ENCODE measurements at regions not wholly inside any gene's neighbourhood (a gene's known extent, or its start where the extent isn't known, plus 50 kb on each side); places are given as distances from the start of the nearest gene placed in this dataset.

DNA sequence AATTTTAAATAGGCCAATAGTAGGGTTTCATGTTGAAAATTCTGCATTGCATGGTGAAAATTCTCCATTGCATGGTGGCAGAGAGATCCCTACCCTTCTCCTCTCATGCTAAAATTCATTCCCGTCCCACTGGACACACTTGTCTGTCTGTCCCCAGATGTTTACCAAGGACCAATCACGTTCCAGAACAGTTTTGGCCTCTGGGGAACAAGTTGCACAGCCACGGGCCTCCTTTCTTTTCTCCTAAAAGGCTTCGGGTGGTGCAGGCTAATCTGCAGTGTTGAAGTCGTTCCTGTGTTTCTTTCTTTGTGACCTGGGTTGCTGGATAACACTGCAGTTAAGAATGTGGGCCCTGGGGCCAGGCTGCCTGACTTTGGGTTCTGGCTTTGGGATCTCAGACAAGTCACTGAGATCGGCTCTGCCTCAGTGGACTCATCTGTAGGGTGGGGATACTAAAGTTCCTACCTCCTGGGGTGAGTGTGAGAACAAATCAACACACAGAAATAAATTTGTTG is 113.1 kb upstream of the FAM204A start:
- Histone ChIP-seq H3K27ac (no peak overlapping the region), H3K4me3 (no peak overlapping the region), H3K27me3 (ENCODE audit: insufficient read depth in 3 of 3, low read length in 2 of 3) (peaks cover 0 to 12% (median 2%) of the 10 kb centered on the region in 3 donors), H3K36me3 (ENCODE audit: insufficient read depth in 1 of 2, low read depth in 1 of 2) (no peaks in the 10 kb centered on the region), H3K9me3 (no peaks in the 10 kb centered on the region), H3K4me1 (no peaks in the 10 kb centered on the region)
- 39 to 54% (median 43%) methylated on average over 6 of the region's 6 CpGs for WGBS, 3 donors
- ATAC-seq (no peak), DNase-seq (no peak)
- intact Hi-C loops (cut with DNase I) = loop anchor here in 1 of 2 donors (5.0 kb wide), 1 partner anchor 958 kb away; no protein-coding TSS in a partner anchor
- TF ChIP-seq CTCF (IDR thresholded peaks at IDR 0.05) = no peak

GRCh38 chr10:118454211-118454610 is 112.1 kb upstream of the FAM204A start:
- no peak overlapping the region for H3K27ac ChIP-seq
- ATAC-seq (no peak), DNase-seq (no peak)
- H3K27me3 ChIP-seq (ENCODE audit: insufficient read depth in 3 of 3, low read length in 2 of 3) = peaks cover 0 to 12% (median 2%) of the 10 kb centered on the region in 3 donors
- 40 to 43% (median 41%) methylated on average over 2 of the region's 2 CpGs for WGBS, 3 donors
- no peak overlapping the region for H3K4me3 ChIP-seq
- no peaks in the 10 kb centered on the region for H3K4me1 ChIP-seq
- no peak for TF ChIP-seq CTCF (IDR thresholded peaks at IDR 0.05)
- no peaks in the 10 kb centered on the region for H3K9me3 ChIP-seq
- no peaks in the 10 kb centered on the region for H3K36me3 ChIP-seq (ENCODE audit: insufficient read depth in 1 of 2, low read depth in 1 of 2)
- intact Hi-C loops (cut with DNase I) = no loop called here

- Histone ChIP-seq H3K9me3 (no peaks in the 10 kb centered on the region), H3K4me1 (no peaks in the 10 kb centered on the region), H3K36me3 (ENCODE audit: insufficient read depth in 1 of 2, low read depth in 1 of 2) (no peaks in the 10 kb centered on the region), H3K27me3 (ENCODE audit: insufficient read depth in 3 of 3, low read length in 2 of 3) (peaks cover 0 to 16% (median 2%) of the 10 kb centered on the region in 3 donors), H3K4me3 (no peak overlapping the region), H3K27ac (no peak overlapping the region)
- TF ChIP-seq CTCF (IDR thresholded peaks at IDR 0.05) = no peak
- ATAC-seq (no peak), DNase-seq (no peak)
- intact Hi-C loops (cut with DNase I) = no loop called here
Measured at GRCh38 chr10:118452098-118452497, 110.0 kb upstream of the FAM204A start.

GRCh38 chr10:118449521-118449920 is 107.4 kb upstream of the FAM204A start:
- Histone ChIP-seq H3K4me1 (no peaks in the 10 kb centered on the region), H3K27ac (no peak overlapping the region), H3K9me3 (no peaks in the 10 kb centered on the region), H3K27me3 (ENCODE audit: insufficient read depth in 3 of 3, low read length in 2 of 3) (peaks cover 0 to 26% (median 2%) of the 10 kb centered on the region in 3 donors), H3K36me3 (ENCODE audit: insufficient read depth in 1 of 2, low read depth in 1 of 2) (no peaks in the 10 kb centered on the region), H3K4me3 (no peak overlapping the region)
- TF ChIP-seq CTCF (IDR thresholded peaks at IDR 0.05) = no peak
- intact Hi-C loops (cut with DNase I) = no loop called here
- 62 to 70% (median 62%) methylated on average over 9 of the region's 9 CpGs for WGBS, 3 donors
- DNase-seq = no peak
- no peak for ATAC-seq

DNA sequence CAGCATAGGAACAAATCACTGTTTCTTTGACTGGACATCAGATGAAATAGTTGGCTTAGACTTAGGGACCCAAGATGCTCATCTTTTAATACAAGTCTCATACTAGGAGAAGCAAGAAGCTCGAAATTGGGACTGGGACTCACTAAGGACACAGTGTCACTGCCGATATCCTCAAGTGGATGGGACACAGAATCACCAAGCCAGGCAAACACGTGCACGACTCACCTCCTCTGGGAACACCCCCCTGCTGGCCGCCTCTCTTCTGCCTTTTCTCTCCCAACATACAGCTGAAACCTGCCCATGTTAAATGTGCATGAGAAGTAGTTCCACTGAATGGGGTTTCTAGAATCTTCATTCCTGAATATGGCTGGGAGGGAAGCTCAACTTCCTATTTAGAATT is 106.6 kb upstream of the FAM204A start:
- DNase-seq = no peak
- intact Hi-C loops (cut with DNase I) = no loop called here
- no peak for ATAC-seq
- H3K27me3 ChIP-seq (ENCODE audit: insufficient read depth in 3 of 3, low read length in 2 of 3) = peaks cover 0 to 26% (median 2%) of the 10 kb centered on the region in 3 donors
- no peaks in the 10 kb centered on the region for H3K36me3 ChIP-seq (ENCODE audit: insufficient read depth in 1 of 2, low read depth in 1 of 2)
- H3K4me3 ChIP-seq = no peak overlapping the region
- no peak for TF ChIP-seq CTCF (IDR thresholded peaks at IDR 0.05)
- H3K27ac ChIP-seq = no peak overlapping the region
- 63 to 74% (median 71%) methylated on average over 5 of the region's 5 CpGs for WGBS, 3 donors
- no peaks in the 10 kb centered on the region for H3K9me3 ChIP-seq
- H3K4me1 ChIP-seq = no peaks in the 10 kb centered on the region

Data from psoas muscle (tissue), 7 donors.